Glutamatergic neuron (in vitro differentiated cells): ENCODE measurements at regions not wholly inside any gene's neighbourhood (a gene's known extent, or its start where the extent isn't known, plus 50 kb on each side); places are given as distances from the start of the nearest gene placed in this dataset.

Source experiments
- DNase-seq: peaks from one replicate; pipeline ENCODE4 v3.0.0; 2022
- H3K27ac Mint-ChIP-seq: one replicate; pipeline ENCODE4 v1.8.0; 2020; ENCODE audit warnings: mild to moderate bottlenecking, mixed read lengths, inconsistent platforms; ENCODE audit not compliant: unreplicated experiment
- H3K27me3 Mint-ChIP-seq: one replicate; pipeline ENCODE4 v1.8.0; 2020; ENCODE audit warnings: mild to moderate bottlenecking, moderate library complexity, mixed read lengths, inconsistent platforms; ENCODE audit not compliant: unreplicated experiment
- H3K36me3 Mint-ChIP-seq: one replicate; pipeline ENCODE4 v1.8.0; 2020; ENCODE audit warnings: mild to moderate bottlenecking, mixed read lengths, inconsistent platforms; ENCODE audit not compliant: unreplicated experiment
- H3K4me1 Mint-ChIP-seq: one replicate; pipeline ENCODE4 v1.8.0; 2020; ENCODE audit warnings: mild to moderate bottlenecking, low read depth, mixed read lengths, inconsistent platforms; ENCODE audit not compliant: unreplicated experiment
- H3K4me3 Mint-ChIP-seq: one replicate; pipeline ENCODE4 v1.8.0; 2020; ENCODE audit warnings: mild to moderate bottlenecking, mixed read lengths, inconsistent platforms; ENCODE audit not compliant: unreplicated experiment
- H3K9me3 Mint-ChIP-seq: one replicate; pipeline ENCODE4 v1.8.0; 2020; ENCODE audit warnings: mild to moderate bottlenecking, moderate library complexity, mixed read lengths, inconsistent platforms; ENCODE audit not compliant: unreplicated experiment
- TF ChIP-seq, protein P1 (sequence below): fragments of 200-600 bp; sonication (generic); IDR thresholded peaks from one replicate; pipeline ENCODE4 v1.5.0; 2021; ENCODE audit not compliant: partially characterized antibody, unreplicated experiment

DNA sequence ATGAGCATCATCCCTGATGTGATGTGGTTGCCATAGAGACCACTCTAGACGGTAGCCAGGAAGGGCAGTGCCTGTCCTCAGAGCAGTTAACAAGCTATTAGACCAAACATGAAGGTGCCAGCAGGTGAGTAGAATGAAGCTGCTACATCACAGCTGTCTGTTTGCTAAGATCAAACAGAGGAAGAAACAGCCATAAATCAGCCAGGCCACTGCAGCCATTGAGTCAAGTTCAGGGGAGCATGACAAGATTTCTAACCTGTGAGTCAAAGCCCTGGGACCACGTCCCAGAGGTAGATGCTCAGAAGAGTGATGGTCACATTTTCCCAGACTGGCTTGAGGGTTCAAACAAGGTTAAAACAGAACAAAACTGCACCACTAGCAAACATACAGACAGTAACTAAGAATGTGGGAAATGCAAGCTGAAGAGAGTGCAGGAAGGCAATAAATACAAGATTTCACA lies 450.6 kb upstream of the DAB1 start:
- Mint-ChIP-seq H3K27me3 (no peaks in the 10 kb centered on the region), H3K27ac (no peak overlapping the region), H3K9me3 (no peaks in the 10 kb centered on the region), H3K4me1 (no peaks in the 10 kb centered on the region), H3K4me3 (no peak overlapping the region), H3K36me3 (no peaks in the 10 kb centered on the region)
- TF ChIP-seq, protein P1, sequence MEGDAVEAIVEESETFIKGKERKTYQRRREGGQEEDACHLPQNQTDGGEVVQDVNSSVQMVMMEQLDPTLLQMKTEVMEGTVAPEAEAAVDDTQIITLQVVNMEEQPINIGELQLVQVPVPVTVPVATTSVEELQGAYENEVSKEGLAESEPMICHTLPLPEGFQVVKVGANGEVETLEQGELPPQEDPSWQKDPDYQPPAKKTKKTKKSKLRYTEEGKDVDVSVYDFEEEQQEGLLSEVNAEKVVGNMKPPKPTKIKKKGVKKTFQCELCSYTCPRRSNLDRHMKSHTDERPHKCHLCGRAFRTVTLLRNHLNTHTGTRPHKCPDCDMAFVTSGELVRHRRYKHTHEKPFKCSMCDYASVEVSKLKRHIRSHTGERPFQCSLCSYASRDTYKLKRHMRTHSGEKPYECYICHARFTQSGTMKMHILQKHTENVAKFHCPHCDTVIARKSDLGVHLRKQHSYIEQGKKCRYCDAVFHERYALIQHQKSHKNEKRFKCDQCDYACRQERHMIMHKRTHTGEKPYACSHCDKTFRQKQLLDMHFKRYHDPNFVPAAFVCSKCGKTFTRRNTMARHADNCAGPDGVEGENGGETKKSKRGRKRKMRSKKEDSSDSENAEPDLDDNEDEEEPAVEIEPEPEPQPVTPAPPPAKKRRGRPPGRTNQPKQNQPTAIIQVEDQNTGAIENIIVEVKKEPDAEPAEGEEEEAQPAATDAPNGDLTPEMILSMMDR, result no peak
- DNase-seq, result no peak

DNA sequence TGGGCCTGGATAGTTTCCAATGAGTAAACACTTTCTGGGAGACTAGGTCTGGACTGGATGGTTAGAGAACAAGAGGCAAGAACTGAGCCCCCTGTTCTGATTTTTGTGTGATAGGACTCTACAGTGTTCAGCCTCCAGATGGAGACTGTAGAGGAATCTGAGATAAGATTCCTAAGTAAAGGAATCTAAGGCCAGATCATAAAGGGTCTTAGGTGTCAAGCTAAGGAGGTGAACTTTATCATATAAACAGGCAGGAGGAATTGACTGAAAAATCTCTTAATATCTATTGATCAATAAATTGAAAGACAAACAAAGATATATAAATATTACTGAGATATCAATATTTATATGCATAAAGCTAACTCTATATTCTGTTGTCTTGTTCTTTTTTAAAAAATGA lies 449.1 kb upstream of the DAB1 start:
- TF ChIP-seq, protein P1, result no peak
- no peaks in the 10 kb centered on the region for H3K9me3 Mint-ChIP-seq
- H3K4me1 Mint-ChIP-seq, result no peaks in the 10 kb centered on the region
- no peak for DNase-seq
- H3K27ac Mint-ChIP-seq, result no peak overlapping the region
- H3K4me3 Mint-ChIP-seq, result no peak overlapping the region
- no peaks in the 10 kb centered on the region for H3K27me3 Mint-ChIP-seq
- H3K36me3 Mint-ChIP-seq, result no peaks in the 10 kb centered on the region

GRCh38 chr1:57868908-57869307 lies 445.0 kb upstream of the DAB1 start:
- Mint-ChIP-seq H3K36me3 (no peaks in the 10 kb centered on the region), H3K4me1 (no peaks in the 10 kb centered on the region), H3K9me3 (no peaks in the 10 kb centered on the region), H3K4me3 (no peak overlapping the region), H3K27ac (no peak overlapping the region), H3K27me3 (no peaks in the 10 kb centered on the region)
- no peak for DNase-seq
- TF ChIP-seq, protein P1, result no peak

DNA sequence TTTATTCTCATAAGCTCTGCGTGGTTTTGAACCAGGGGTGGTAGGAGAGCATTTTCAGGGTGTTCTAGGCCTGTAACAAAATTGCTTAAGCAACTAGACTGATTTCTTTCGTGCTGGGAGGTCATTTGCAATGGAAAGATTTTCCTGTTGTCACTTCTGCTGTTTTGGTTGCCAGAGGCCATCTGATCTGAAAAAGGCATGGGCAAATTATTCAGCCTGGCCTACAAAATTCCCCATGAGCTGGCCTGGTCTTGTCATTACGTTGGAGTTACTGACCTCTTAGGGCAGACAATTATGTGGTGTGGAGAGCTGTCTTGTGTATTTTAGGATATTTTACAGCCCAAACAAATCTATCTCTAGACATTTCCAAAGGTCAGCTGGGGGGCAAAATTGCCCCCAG lies 444.4 kb upstream of the DAB1 start:
- no peaks in the 10 kb centered on the region for H3K27me3 Mint-ChIP-seq
- H3K4me1 Mint-ChIP-seq, result no peaks in the 10 kb centered on the region
- no peak overlapping the region for H3K27ac Mint-ChIP-seq
- DNase-seq, result no peak
- no peak overlapping the region for H3K4me3 Mint-ChIP-seq
- H3K9me3 Mint-ChIP-seq, result no peaks in the 10 kb centered on the region
- H3K36me3 Mint-ChIP-seq, result no peaks in the 10 kb centered on the region
- TF ChIP-seq, protein P1, result no peak

GRCh38 chr1:57866998-57867397 lies 443.1 kb upstream of the DAB1 start:
- H3K27ac Mint-ChIP-seq, result no peak overlapping the region

More at GRCh38 chr1:57866998-57867397, 443.1 kb upstream of the DAB1 start:
- H3K9me3 Mint-ChIP-seq, result no peaks in the 10 kb centered on the region
- no peak overlapping the region for H3K4me3 Mint-ChIP-seq
- no peak for DNase-seq
- H3K36me3 Mint-ChIP-seq, result no peaks in the 10 kb centered on the region
- H3K27me3 Mint-ChIP-seq, result no peaks in the 10 kb centered on the region
- TF ChIP-seq, protein P1, result no peak
- no peaks in the 10 kb centered on the region for H3K4me1 Mint-ChIP-seq
